Fibroblast of the aortic adventitia (primary cell): ENCODE measurements at regions not wholly inside any gene's neighbourhood (a gene's known extent, or its start where the extent isn't known, plus 50 kb on each side); places are given as distances from the start of the nearest gene placed in this dataset.

Experiments used
- DNase-seq: peaks from one replicate; pipeline ENCODE4 v3.0.0-alpha.2; 2010; ENCODE audit warnings: low read depth
- H3K4me3 ChIP-seq: 2 replicates; pipeline ENCODE4 v1.5.1; 2011; ENCODE audit warnings: low read depth, mild to moderate bottlenecking, control low read depth, low read length, moderate library complexity
- CTCF ChIP-seq: IDR thresholded peaks from 2 replicates; pipeline ENCODE4 v1.5.1; 2011; ENCODE audit warnings: mild to moderate bottlenecking, low read length, control low read depth, inconsistent platforms; ENCODE audit not compliant: insufficient read depth

GRCh38 chr4:125772680-125773079 is 457.9 kb downstream of the FAT4 start:
- TF ChIP-seq CTCF, result no peak
- no peak overlapping the region for H3K4me3 ChIP-seq
- no peak for DNase-seq

GRCh38 chr4:125773502-125773901 is 458.7 kb downstream of the FAT4 start:
- no peak for TF ChIP-seq CTCF
- DNase-seq, result no peak
- no peak overlapping the region for H3K4me3 ChIP-seq

GRCh38 chr4:125773931-125774330 is 459.2 kb downstream of the FAT4 start:
- no peak for TF ChIP-seq CTCF
- DNase-seq, result no peak
- no peak overlapping the region for H3K4me3 ChIP-seq

- no peak for DNase-seq
- TF ChIP-seq CTCF, result no peak
- H3K4me3 ChIP-seq, result no peak overlapping the region
Measured at GRCh38 chr4:125776146-125776545, 461.4 kb downstream of the FAT4 start.

- H3K4me3 ChIP-seq, result no peak overlapping the region
- peak; percentile 15 for DNase-seq
- no peak for TF ChIP-seq CTCF
Measured at GRCh38 chr4:125780164-125780563, 465.4 kb downstream of the FAT4 start.

GRCh38 chr4:125780747-125781146 is 466.0 kb downstream of the FAT4 start:
- no peak for TF ChIP-seq CTCF
- H3K4me3 ChIP-seq, result no peak overlapping the region
- DNase-seq, result no peak

- no peak overlapping the region for H3K4me3 ChIP-seq
- TF ChIP-seq CTCF, result no peak
- DNase-seq, result no peak
Measured at GRCh38 chr4:125781651-125782050, 466.9 kb downstream of the FAT4 start.
